ENCODE measurements at regions not wholly inside any gene's neighbourhood (a gene's known extent, or its start where the extent isn't known, plus 50 kb on each side); places are given as distances from the start of the nearest gene placed in this dataset.
A peak's percentile ranks its signal among the peaks of the same experiment; 100 is the strongest.

GRCh38 chr14:81940651-81941050, 407.0 kb upstream of the SEL1L start:
- Histone ChIP-seq H3K79me2 (replicated peaks; ENCODE audit: insufficient read depth, low read length) (no peaks in the 10 kb centered on the region), H2AFZ (ENCODE audit: low read depth, low read length) (no peak overlapping the region), H3K27me3 (ENCODE audit: insufficient read depth, low read depth, low read length) (no peaks in the 10 kb centered on the region), H3K4me2 (ENCODE audit: low read length) (no peak overlapping the region), H3K9me2 (ENCODE audit: insufficient read depth, low read length) (no peaks in the 10 kb centered on the region), H3K27ac (ENCODE audit: low read length) (peak overlapping the region; percentile 96), H3K9ac (ENCODE audit: low read length) (no peak overlapping the region), H3K36me3 (ENCODE audit: insufficient read depth, low read length) (no peaks in the 10 kb centered on the region), H3K9me3 (ENCODE audit: low read length) (peaks cover 3% of the 10 kb centered on the region), H3F3A (ENCODE audit: insufficient read depth, low read length, poor library complexity, severe bottlenecking) (peaks cover 22% of the 10 kb centered on the region), H3K4me3 (ENCODE audit: low read length) (no peak overlapping the region), H4K20me1 (ENCODE audit: insufficient read depth) (no peaks in the 10 kb centered on the region)
- TF ChIP-seq RAD21 (conservative IDR thresholded peaks at IDR 0.05): no peak
- TF ChIP-seq SMC3 (conservative IDR thresholded peaks at IDR 0.05; ENCODE audit: poor library complexity): no peak
- TF ChIP-seq POLR2AphosphoS5 (IDR thresholded peaks at IDR 0.05): no peak
- no peak for TF ChIP-seq EZH2 (IDR thresholded peaks at IDR 0.05; ENCODE audit: borderline replicate concordance, insufficient read depth, low read length, poor library complexity, severe bottlenecking)
- TF ChIP-seq EP300 (conservative IDR thresholded peaks at IDR 0.05; ENCODE audit: poor library complexity, severe bottlenecking): no peak
- TF ChIP-seq REST (IDR thresholded peaks at IDR 0.05; ENCODE audit: borderline replicate concordance): no peak
- TF ChIP-seq MXI1 (conservative IDR thresholded peaks at IDR 0.05; ENCODE audit: poor library complexity, severe bottlenecking): no peak
- no peak for TF ChIP-seq TAF1 (IDR thresholded peaks at IDR 0.05; ENCODE audit: low read depth)
- TF ChIP-seq, protein P1, sequence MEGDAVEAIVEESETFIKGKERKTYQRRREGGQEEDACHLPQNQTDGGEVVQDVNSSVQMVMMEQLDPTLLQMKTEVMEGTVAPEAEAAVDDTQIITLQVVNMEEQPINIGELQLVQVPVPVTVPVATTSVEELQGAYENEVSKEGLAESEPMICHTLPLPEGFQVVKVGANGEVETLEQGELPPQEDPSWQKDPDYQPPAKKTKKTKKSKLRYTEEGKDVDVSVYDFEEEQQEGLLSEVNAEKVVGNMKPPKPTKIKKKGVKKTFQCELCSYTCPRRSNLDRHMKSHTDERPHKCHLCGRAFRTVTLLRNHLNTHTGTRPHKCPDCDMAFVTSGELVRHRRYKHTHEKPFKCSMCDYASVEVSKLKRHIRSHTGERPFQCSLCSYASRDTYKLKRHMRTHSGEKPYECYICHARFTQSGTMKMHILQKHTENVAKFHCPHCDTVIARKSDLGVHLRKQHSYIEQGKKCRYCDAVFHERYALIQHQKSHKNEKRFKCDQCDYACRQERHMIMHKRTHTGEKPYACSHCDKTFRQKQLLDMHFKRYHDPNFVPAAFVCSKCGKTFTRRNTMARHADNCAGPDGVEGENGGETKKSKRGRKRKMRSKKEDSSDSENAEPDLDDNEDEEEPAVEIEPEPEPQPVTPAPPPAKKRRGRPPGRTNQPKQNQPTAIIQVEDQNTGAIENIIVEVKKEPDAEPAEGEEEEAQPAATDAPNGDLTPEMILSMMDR (IDR thresholded peaks at IDR 0.05; ENCODE audit: poor library complexity, severe bottlenecking): no peak

GRCh38 chr14:81942071-81942470, 408.4 kb upstream of the SEL1L start:
- H4K20me1 ChIP-seq (ENCODE audit: insufficient read depth): no peaks in the 10 kb centered on the region
- H2AFZ ChIP-seq (ENCODE audit: low read depth, low read length): no peak overlapping the region

More at GRCh38 chr14:81942071-81942470, 408.4 kb upstream of the SEL1L start:
- H3K9me2 ChIP-seq (ENCODE audit: insufficient read depth, low read length): no peaks in the 10 kb centered on the region
- H3K4me3 ChIP-seq (ENCODE audit: low read length): no peak overlapping the region
- peaks cover 3% of the 10 kb centered on the region for H3K9me3 ChIP-seq (ENCODE audit: low read length)
- no peaks in the 10 kb centered on the region for H3K79me2 ChIP-seq (replicated peaks; ENCODE audit: insufficient read depth, low read length)
- H3K4me2 ChIP-seq (ENCODE audit: low read length): no peak overlapping the region
- no peaks in the 10 kb centered on the region for H3K27me3 ChIP-seq (ENCODE audit: insufficient read depth, low read depth, low read length)
- no peak for TF ChIP-seq REST (IDR thresholded peaks at IDR 0.05; ENCODE audit: borderline replicate concordance)
- TF ChIP-seq MXI1 (conservative IDR thresholded peaks at IDR 0.05; ENCODE audit: poor library complexity, severe bottlenecking): no peak
- no peak for TF ChIP-seq POLR2AphosphoS5 (IDR thresholded peaks at IDR 0.05)
- no peaks in the 10 kb centered on the region for H3K36me3 ChIP-seq (ENCODE audit: insufficient read depth, low read length)
- H3F3A ChIP-seq (ENCODE audit: insufficient read depth, low read length, poor library complexity, severe bottlenecking): peaks cover 23% of the 10 kb centered on the region
- H3K9ac ChIP-seq (ENCODE audit: low read length): no peak overlapping the region
- H3K27ac ChIP-seq (ENCODE audit: low read length): no peak overlapping the region
